ENCODE measurements at regions not wholly inside any gene's neighbourhood (a gene's known extent, or its start where the extent isn't known, plus 50 kb on each side); places are given as distances from the start of the nearest gene placed in this dataset.

DNA sequence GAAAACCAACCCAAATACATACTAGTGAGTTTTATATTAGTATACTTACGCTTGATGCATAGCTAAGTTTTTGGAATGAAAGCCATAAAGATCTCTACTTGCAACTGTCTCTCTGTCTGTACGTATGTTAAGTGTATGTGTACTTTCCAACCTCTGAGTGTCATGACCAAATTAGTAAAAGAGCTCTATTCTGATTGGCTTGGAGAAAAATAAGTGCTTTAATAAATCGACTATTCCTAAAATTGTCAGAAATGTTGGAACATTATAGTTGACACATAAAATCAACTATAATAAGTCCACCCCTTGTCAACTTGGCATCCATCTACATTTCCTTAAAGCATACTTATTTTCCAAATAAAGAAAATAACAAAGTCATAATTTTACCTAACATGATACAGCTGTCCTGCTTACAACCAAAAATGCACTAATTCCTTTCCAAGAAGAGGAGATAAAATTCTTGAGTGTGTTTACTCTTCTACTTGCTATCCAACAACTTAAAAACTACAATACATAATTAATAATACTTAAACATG lies 507.4 kb upstream of the ATP2B1 start:
- no peak for TF ChIP-seq POLR2A (IDR thresholded peaks at IDR 0.05)
- TF ChIP-seq, protein P1, sequence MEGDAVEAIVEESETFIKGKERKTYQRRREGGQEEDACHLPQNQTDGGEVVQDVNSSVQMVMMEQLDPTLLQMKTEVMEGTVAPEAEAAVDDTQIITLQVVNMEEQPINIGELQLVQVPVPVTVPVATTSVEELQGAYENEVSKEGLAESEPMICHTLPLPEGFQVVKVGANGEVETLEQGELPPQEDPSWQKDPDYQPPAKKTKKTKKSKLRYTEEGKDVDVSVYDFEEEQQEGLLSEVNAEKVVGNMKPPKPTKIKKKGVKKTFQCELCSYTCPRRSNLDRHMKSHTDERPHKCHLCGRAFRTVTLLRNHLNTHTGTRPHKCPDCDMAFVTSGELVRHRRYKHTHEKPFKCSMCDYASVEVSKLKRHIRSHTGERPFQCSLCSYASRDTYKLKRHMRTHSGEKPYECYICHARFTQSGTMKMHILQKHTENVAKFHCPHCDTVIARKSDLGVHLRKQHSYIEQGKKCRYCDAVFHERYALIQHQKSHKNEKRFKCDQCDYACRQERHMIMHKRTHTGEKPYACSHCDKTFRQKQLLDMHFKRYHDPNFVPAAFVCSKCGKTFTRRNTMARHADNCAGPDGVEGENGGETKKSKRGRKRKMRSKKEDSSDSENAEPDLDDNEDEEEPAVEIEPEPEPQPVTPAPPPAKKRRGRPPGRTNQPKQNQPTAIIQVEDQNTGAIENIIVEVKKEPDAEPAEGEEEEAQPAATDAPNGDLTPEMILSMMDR (IDR thresholded peaks at IDR 0.05) = no peak
